H1 (cell line): ENCODE measurements at regions not wholly inside any gene's neighbourhood (a gene's known extent, or its start where the extent isn't known, plus 50 kb on each side); places are given as distances from the start of the nearest gene placed in this dataset.

ENCODE experiments used
- CTCF ChIA-PET: fragments of 300-600 bp; sonication (Branson Sonifier 250); formaldehyde crosslinking; loops from one replicate; lab custom pipeline; 2021; ENCODE audit not compliant: partially characterized antibody; lab: Charles Lee
- POLR2A ChIA-PET: fragments of 300-600 bp; sonication (Branson Sonifier 250); formaldehyde crosslinking; loops from one replicate; lab custom pipeline; 2021; ENCODE audit warnings: inconsistent platforms; ENCODE audit not compliant: partially characterized antibody; lab: Charles Lee
- DNase-seq, 2 experiments: peaks; one replicate each; pipeline versions ENCODE4 v3.0.0 to v3.0.0-alpha.2; 2010 to 2022; ENCODE audit warnings: low spot score in 2 of 2, low read depth in 1 of 2, mixed read lengths in 1 of 2
- FAIRE-seq: peaks from 2 replicates; lab custom pipeline; 2011; peaks lifted over from hg19 to GRCh38; lab: Jason Lieb, UNC
- H2AFZ ChIP-seq: 2 replicates; pipeline ENCODE4 v1.8.1; 2012; ENCODE audit warnings: low read length, inconsistent platforms
- H2AK5ac ChIP-seq: 2 replicates; pipeline ENCODE4 v1.6.1; 2013; ENCODE audit warnings: low read depth, low read length
- H2BK120ac ChIP-seq: replicated peaks from 2 replicates; pipeline ENCODE3; 2013; ENCODE audit warnings: low read depth, low read length, inconsistent platforms
- H2BK12ac ChIP-seq: 2 replicates; pipeline ENCODE4 v1.6.1; 2013; ENCODE audit warnings: low read depth, low read length
- H2BK15ac ChIP-seq: 2 replicates; pipeline ENCODE4 v1.6.1; 2013; ENCODE audit warnings: low read length
- H2BK20ac ChIP-seq: 2 replicates; pipeline ENCODE4 v1.6.1; 2013; ENCODE audit warnings: low read length
- H2BK5ac ChIP-seq: 2 replicates; pipeline ENCODE4 v1.6.1; 2013; ENCODE audit warnings: low read depth, low read length
- H3K14ac ChIP-seq: 2 replicates; pipeline ENCODE4 v1.6.1; 2013; ENCODE audit warnings: inconsistent platforms; ENCODE audit not compliant: insufficient read length
- H3K18ac ChIP-seq: 2 replicates; pipeline ENCODE4 v1.6.1; 2013; ENCODE audit warnings: low read length; ENCODE audit errors: extremely low read depth
- H3K23ac ChIP-seq: 2 replicates; pipeline ENCODE4 v1.6.1; 2013; ENCODE audit warnings: inconsistent platforms; ENCODE audit not compliant: insufficient read length
- H3K23me2 ChIP-seq: 2 replicates; pipeline ENCODE4 v1.6.1; 2013; ENCODE audit warnings: low read depth, low read length
- H3K27ac ChIP-seq: 2 replicates; pipeline ENCODE4 v1.6.1; 2011; ENCODE audit warnings: low read depth, low read length, inconsistent platforms
- H3K27me3 ChIP-seq, 4 experiments: replicated peaks in 1 of 4; 1 replicate in 1 of 4; 2 replicates in 3 of 4; pipeline versions ENCODE4 v1.6.1 to v1.8.1; 2011 to 2013; ENCODE audit warnings: low read length in 3 of 4, mild to moderate bottlenecking in 3 of 4, inconsistent platforms in 2 of 4, mixed read lengths in 2 of 4, moderate library complexity in 1 of 4; ENCODE audit not compliant: control insufficient read depth in 3 of 4, insufficient read depth in 3 of 4; ENCODE audit errors: extremely low read depth in 1 of 4
- H3K36me3 ChIP-seq, 4 experiments: 2 replicates each; pipeline versions ENCODE4 v1.6.1 to v1.8.1; 2011 to 2013; ENCODE audit warnings: mild to moderate bottlenecking in 4 of 4, low read length in 3 of 4, moderate library complexity in 2 of 4, control low read depth in 1 of 4, inconsistent platforms in 1 of 4; ENCODE audit not compliant: insufficient read depth in 4 of 4, control insufficient read depth in 2 of 4
- H3K4ac ChIP-seq: replicated peaks from 2 replicates; pipeline ENCODE3; 2013; ENCODE audit warnings: low read length, low read depth, mixed read lengths, inconsistent platforms; ENCODE audit not compliant: insufficient read length
- H3K4me1 ChIP-seq, 4 experiments: replicated peaks in 1 of 4; 1 replicate in 1 of 4; 2 replicates in 3 of 4; pipeline versions ENCODE4 v1.6.1 to v1.8.1; 2011 to 2013; ENCODE audit warnings: low read length in 3 of 4, inconsistent platforms in 2 of 4, mixed read lengths in 1 of 4; ENCODE audit not compliant: insufficient read depth in 4 of 4, control insufficient read depth in 3 of 4
- H3K4me2 ChIP-seq, 2 experiments: 2 replicates each; pipeline versions ENCODE4 v1.6.1 to v1.8.1; 2011 to 2013; ENCODE audit warnings: low read depth in 2 of 2, low read length in 2 of 2, control low read depth in 1 of 2, inconsistent platforms in 1 of 2, mild to moderate bottlenecking in 1 of 2; ENCODE audit not compliant: insufficient read depth in 1 of 2
- H3K4me3 ChIP-seq, 4 experiments: fragments of 200-600, 300-600 bp in 1 of 4; sonication (generic), shearing (Covaris generic), sonication (Bioruptor Twin) in 1 of 4; 2 replicates each; pipeline versions ENCODE4 v1.5.1 to v1.8.1; 2011 to 2016; ENCODE audit warnings: low read length in 4 of 4, low read depth in 3 of 4, control low read depth in 2 of 4, inconsistent platforms in 2 of 4, mild to moderate bottlenecking in 2 of 4, mixed read lengths in 1 of 4, moderate library complexity in 1 of 4; ENCODE audit not compliant: insufficient read depth in 2 of 4; ENCODE audit errors: extremely low read depth in 1 of 4
- H3K56ac ChIP-seq: replicated peaks from 2 replicates; pipeline ENCODE3; 2013; ENCODE audit warnings: low read depth, mild to moderate bottlenecking, mixed read lengths, low read length, inconsistent platforms; ENCODE audit not compliant: insufficient read length
- H3K79me1 ChIP-seq: 2 replicates; pipeline ENCODE4 v1.6.1; 2013; ENCODE audit warnings: low read depth, low read length, control low read depth
- H3K79me2 ChIP-seq, 2 experiments: 2 replicates each; pipeline versions ENCODE4 v1.6.1 to v1.8.1; 2012 to 2013; ENCODE audit warnings: low read length in 2 of 2, mild to moderate bottlenecking in 2 of 2, inconsistent platforms in 1 of 2; ENCODE audit not compliant: insufficient read depth in 2 of 2, control insufficient read depth in 1 of 2
- H3K9ac ChIP-seq, 4 experiments: replicated peaks in 1 of 4; 1 replicate in 1 of 4; 2 replicates in 3 of 4; pipeline versions ENCODE4 v1.6.1 to v1.8.1; 2011 to 2013; ENCODE audit warnings: low read depth in 3 of 4, low read length in 3 of 4, control low read depth in 2 of 4, mild to moderate bottlenecking in 2 of 4, moderate library complexity in 2 of 4, inconsistent platforms in 1 of 4; ENCODE audit errors: extremely low read depth in 1 of 4
- H3K9me3 ChIP-seq, 2 experiments: 2 replicates each; pipeline versions ENCODE4 v1.6.1 to v1.8.1; 2012 to 2013; ENCODE audit warnings: mild to moderate bottlenecking in 2 of 2, moderate library complexity in 2 of 2, control low read depth in 1 of 2, inconsistent platforms in 1 of 2, low read depth in 1 of 2, low read length in 1 of 2, mixed read lengths in 1 of 2; ENCODE audit not compliant: insufficient read depth in 2 of 2
- H4K20me1 ChIP-seq, 2 experiments: replicated peaks in 1 of 2; 2 replicates each; pipeline versions ENCODE3 to v1.8.1; 2011 to 2013; ENCODE audit warnings: inconsistent platforms in 2 of 2, low read length in 2 of 2, mild to moderate bottlenecking in 1 of 2; ENCODE audit not compliant: insufficient read depth in 2 of 2, control insufficient read depth in 1 of 2
- H4K5ac ChIP-seq: 2 replicates; pipeline ENCODE4 v1.6.1; 2013; ENCODE audit warnings: low read length, low read depth, mixed read lengths, inconsistent platforms; ENCODE audit not compliant: insufficient read length
- H4K8ac ChIP-seq: 2 replicates; pipeline ENCODE4 v1.8.0; 2013; ENCODE audit warnings: mild to moderate bottlenecking, moderate library complexity, low read length, inconsistent platforms; ENCODE audit not compliant: insufficient read depth; ENCODE audit errors: extremely low read depth
- H4K91ac ChIP-seq: replicated peaks from 2 replicates; pipeline ENCODE3; 2013; ENCODE audit warnings: low read length, mixed read lengths, inconsistent platforms; ENCODE audit not compliant: insufficient read length
- CEBPB ChIP-seq: IDR thresholded peaks from 2 replicates; pipeline ENCODE4 v1.6.1; 2012; ENCODE audit warnings: low read depth, low read length
- EZH2 ChIP-seq: fragments of 200-600 bp; sonication (generic); IDR thresholded peaks from 2 replicates; pipeline ENCODE4 v1.7.1; 2012; ENCODE audit warnings: low read depth, mild to moderate bottlenecking, moderate library complexity, low read length, inconsistent platforms; ENCODE audit not compliant: severe bottlenecking
- GTF2F1 ChIP-seq: IDR thresholded peaks from 2 replicates; pipeline ENCODE4 v1.6.1; 2012; ENCODE audit warnings: low read depth, low read length, improper control_type of control experiment, borderline replicate concordance
- HDAC6 ChIP-seq: IDR thresholded peaks from one replicate; pipeline ENCODE4 v1.7.1; 2012; ENCODE audit warnings: low read depth, mild to moderate bottlenecking, inconsistent platforms, low read length, moderate library complexity
- PHF8 ChIP-seq: fragments of 200-600 bp; sonication (generic); conservative IDR thresholded peaks from 2 replicates; pipeline ENCODE4 v1.7.1; 2012; ENCODE audit warnings: low read depth, mild to moderate bottlenecking, inconsistent platforms, low read length, moderate library complexity
- POLR2AphosphoS5 ChIP-seq: IDR thresholded peaks from 2 replicates; pipeline ENCODE4 v1.6.1; 2011; ENCODE audit warnings: low read depth, low read length
- SIN3A ChIP-seq, 2 experiments: IDR thresholded peaks in 1 of 2; conservative IDR thresholded peaks in 1 of 2; 2 replicates each; pipeline ENCODE4 v1.6.1; 2011 to 2012; ENCODE audit warnings: low read length in 2 of 2, improper control_type of control experiment in 1 of 2, low read depth in 1 of 2, mild to moderate bottlenecking in 1 of 2
- SIRT6 ChIP-seq: IDR thresholded peaks from one replicate; pipeline ENCODE4 v1.7.1; 2012; ENCODE audit warnings: low read length, inconsistent platforms
- SP1 ChIP-seq: IDR thresholded peaks from 2 replicates; pipeline ENCODE4 v1.6.1; 2011; ENCODE audit warnings: low read depth, low read length
- TBP ChIP-seq: IDR thresholded peaks from 2 replicates; pipeline ENCODE4 v1.6.1; 2011; ENCODE audit warnings: low read depth, low read length, improper control_type of control experiment
- YY1 ChIP-seq: IDR thresholded peaks from 2 replicates; pipeline ENCODE4 v1.6.1; 2011; ENCODE audit warnings: low read depth, mild to moderate bottlenecking, low read length
- ZNF274 ChIP-seq: IDR thresholded peaks from 2 replicates; pipeline ENCODE4 v1.7.0; 2012; ENCODE audit warnings: low read length, borderline replicate concordance; ENCODE audit errors: extremely low read depth
- WGBS, 2 experiments: shearing (Covaris generic) in 1 of 2; methylation state at CpG; one replicate each; pipeline versions ENCODE4 v1.1.6 to v1.1.7; 2013 to 2015; ENCODE audit warnings: low lambda C conversion rate in 2 of 2, mixed read lengths in 2 of 2, inconsistent platforms in 1 of 2, low coverage in 1 of 2, missing lambda C conversion rate in 1 of 2; ENCODE audit not compliant: insufficient replicate concordance in 2 of 2, insufficient coverage in 1 of 2, insufficient read length in 1 of 2; ENCODE audit errors: extremely low coverage in 1 of 2, missing lambda C conversion rate in 1 of 2; 5-methylcytosine and 5-hydroxymethylcytosine counted together
- TF ChIP-seq, protein P1 (sequence below): IDR thresholded peaks from 2 replicates; pipeline ENCODE4 v1.6.1; 2012; ENCODE audit warnings: inconsistent platforms

DNA sequence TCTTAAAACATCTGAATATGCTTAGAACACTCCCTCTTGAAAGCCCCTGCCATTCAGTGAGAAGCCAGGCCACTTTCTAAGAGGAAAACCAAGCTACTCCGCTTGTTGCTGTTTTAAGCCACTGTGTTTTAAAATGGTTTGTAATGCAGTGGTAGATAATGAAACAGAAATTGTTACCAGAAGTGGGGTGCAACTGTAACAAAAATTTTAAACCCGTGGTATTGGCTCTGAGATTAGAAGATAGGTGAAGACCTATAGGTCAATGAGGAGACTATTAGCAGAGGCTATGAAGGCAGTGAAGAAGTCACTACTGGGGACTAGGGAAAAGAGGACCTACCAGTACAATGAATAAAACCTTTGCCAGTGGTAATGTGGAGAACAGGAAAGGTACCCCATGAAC is 266.5 kb downstream of the IRF8 start:
- Histone ChIP-seq H2AK5ac (no peak overlapping the region), H3K9me3 (peaks cover 8 to 9% of the 10 kb centered on the region in 2 experiments; a peak in 2 of 4 replicates), H2BK5ac (no peak overlapping the region), H3K18ac (no peak overlapping the region), H2BK20ac (no peak overlapping the region), H3K4me3 (no peak overlapping the region), H2AFZ (no peak overlapping the region), H3K27ac (no peak overlapping the region), H3K79me2 (no peaks in the 10 kb centered on the region), H3K23me2 (no peaks in the 10 kb centered on the region), H3K4me2 (no peak overlapping the region), H2BK120ac (no peak overlapping the region), H3K23ac (no peak overlapping the region), H4K5ac (no peak overlapping the region), H4K20me1 (no peaks in the 10 kb centered on the region), H3K4me1 (no peaks in the 10 kb centered on the region), H3K79me1 (no peaks in the 10 kb centered on the region), H2BK12ac (no peak overlapping the region), H3K56ac (no peak overlapping the region), H3K27me3 (peaks cover 0 to 2% (median 0%) of the 10 kb centered on the region in 4 experiments; a peak in 1 of 7 replicates), H2BK15ac (no peak overlapping the region), H3K36me3 (no peaks in the 10 kb centered on the region), H3K14ac (no peak overlapping the region), H4K8ac (no peak overlapping the region), H4K91ac (no peak overlapping the region), H3K9ac (no peak overlapping the region), H3K4ac (no peak overlapping the region)
- ChIA-PET POLR2A (no interaction called here), CTCF (interaction anchor here (0.6 to 1.6 kb wide), 4 partner anchors 9 to 116 kb away, joined by 3 to 4 read pairs (median 3); no protein-coding TSS in a partner anchor)
- WGBS, 2 experiments, result 64% methylated on average over 2 of the region's 2 CpGs; no CpG with 5 or more reads in 1 of the 2 experiments
- DNase-seq (no peak), FAIRE-seq (no peak)
- TF ChIP-seq EZH2 (no peak), PHF8 (no peak), SIRT6 (no peak), POLR2AphosphoS5 (no peak), ZNF274 (no peak), HDAC6 (no peak), SP1 (no peak), GTF2F1 (no peak), TBP (no peak), YY1 (no peak), SIN3A (conservative IDR thresholded peaks at IDR 0.05 in 1 of 2, IDR thresholded peaks at IDR 0.05 in 1 of 2; ENCODE audit: low read depth in 1 of 2, low read length in 2 of 2) (no peak), CEBPB (no peak)
- TF ChIP-seq, protein P1, sequence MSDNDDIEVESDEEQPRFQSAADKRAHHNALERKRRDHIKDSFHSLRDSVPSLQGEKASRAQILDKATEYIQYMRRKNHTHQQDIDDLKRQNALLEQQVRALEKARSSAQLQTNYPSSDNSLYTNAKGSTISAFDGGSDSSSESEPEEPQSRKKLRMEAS, result no peak
